Fibroblast of the aortic adventitia (primary cell): ENCODE measurements at regions not wholly inside any gene's neighbourhood (a gene's known extent, or its start where the extent isn't known, plus 50 kb on each side); places are given as distances from the start of the nearest gene placed in this dataset.

Experiments
- DNase-seq: peaks from one replicate; pipeline ENCODE4 v3.0.0-alpha.2; 2010; ENCODE audit warnings: low read depth
- H3K4me3 ChIP-seq: 2 replicates; pipeline ENCODE4 v1.5.1; 2011; ENCODE audit warnings: low read depth, mild to moderate bottlenecking, control low read depth, low read length, moderate library complexity
- TF ChIP-seq, protein P1 (sequence below): IDR thresholded peaks from 2 replicates; pipeline ENCODE4 v1.5.1; 2011; ENCODE audit warnings: mild to moderate bottlenecking, low read length, control low read depth, inconsistent platforms; ENCODE audit not compliant: insufficient read depth

GRCh38 chr5:112646139-112646936, 91.3 kb upstream of the APC start:
- TF ChIP-seq, protein P1, sequence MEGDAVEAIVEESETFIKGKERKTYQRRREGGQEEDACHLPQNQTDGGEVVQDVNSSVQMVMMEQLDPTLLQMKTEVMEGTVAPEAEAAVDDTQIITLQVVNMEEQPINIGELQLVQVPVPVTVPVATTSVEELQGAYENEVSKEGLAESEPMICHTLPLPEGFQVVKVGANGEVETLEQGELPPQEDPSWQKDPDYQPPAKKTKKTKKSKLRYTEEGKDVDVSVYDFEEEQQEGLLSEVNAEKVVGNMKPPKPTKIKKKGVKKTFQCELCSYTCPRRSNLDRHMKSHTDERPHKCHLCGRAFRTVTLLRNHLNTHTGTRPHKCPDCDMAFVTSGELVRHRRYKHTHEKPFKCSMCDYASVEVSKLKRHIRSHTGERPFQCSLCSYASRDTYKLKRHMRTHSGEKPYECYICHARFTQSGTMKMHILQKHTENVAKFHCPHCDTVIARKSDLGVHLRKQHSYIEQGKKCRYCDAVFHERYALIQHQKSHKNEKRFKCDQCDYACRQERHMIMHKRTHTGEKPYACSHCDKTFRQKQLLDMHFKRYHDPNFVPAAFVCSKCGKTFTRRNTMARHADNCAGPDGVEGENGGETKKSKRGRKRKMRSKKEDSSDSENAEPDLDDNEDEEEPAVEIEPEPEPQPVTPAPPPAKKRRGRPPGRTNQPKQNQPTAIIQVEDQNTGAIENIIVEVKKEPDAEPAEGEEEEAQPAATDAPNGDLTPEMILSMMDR, result no peak
- no peak for DNase-seq

GRCh38 chr5:112647428-112647827, 90.3 kb upstream of the APC start:
- TF ChIP-seq, protein P1, result no peak
- no peak for DNase-seq
- no peak overlapping the region for H3K4me3 ChIP-seq

More at GRCh38 chr5:112646139-112646936, 91.3 kb upstream of the APC start:
- no peak overlapping the region for H3K4me3 ChIP-seq

DNA sequence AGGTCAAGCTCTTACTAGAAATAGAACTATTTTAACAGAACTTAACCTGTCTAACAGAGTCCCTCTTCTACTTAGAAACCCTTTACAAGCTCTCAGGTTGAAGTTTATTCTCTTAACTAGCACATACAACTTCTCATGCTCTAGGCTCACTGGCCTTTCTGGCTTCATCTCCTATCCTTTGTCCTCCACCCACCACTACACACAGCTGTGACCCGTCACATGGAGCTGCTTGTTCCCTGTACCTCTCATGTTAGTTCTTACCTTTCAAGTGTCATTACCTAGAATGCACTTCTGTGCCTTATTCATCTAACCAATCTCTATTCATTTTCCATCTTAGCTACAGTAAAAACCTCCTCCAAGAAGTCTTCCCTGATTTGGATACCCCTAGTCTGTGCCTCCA, 89.4 kb upstream of the APC start:
- H3K4me3 ChIP-seq, result no peak overlapping the region
- DNase-seq, result no peak
- TF ChIP-seq, protein P1, result no peak

GRCh38 chr5:112649882-112650281, 87.8 kb upstream of the APC start:
- TF ChIP-seq, protein P1, result no peak

DNA sequence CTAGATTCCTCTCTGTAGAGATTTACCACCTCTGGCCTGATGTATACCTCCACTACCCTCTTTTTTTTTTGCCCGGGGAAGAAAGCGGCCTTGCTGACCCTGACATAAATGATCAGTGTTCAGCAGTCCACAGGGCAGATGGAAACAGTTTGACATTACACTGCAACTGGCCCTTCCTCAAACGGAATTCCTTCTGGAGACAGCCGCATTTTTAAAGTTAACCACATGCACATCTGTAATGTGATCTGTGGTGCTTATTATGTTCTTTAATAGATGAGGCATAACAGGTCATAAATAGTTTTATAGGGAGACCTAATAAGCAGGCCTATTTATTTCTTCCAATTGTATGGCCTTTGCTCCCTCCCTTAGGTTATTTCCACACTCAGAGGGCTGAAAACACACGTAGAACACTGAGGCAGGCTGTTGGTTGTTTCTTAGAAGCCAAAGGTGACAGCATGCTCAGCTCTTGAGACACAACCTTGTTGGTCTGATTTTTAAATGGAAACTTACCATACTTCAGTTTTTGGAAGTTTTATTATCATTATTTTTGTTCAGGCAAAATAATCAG, 84.0 kb upstream of the APC start:
- H3K4me3 ChIP-seq, result no peak overlapping the region
- TF ChIP-seq, protein P1, result no peak
- no peak for DNase-seq

More at GRCh38 chr5:112649882-112650281, 87.8 kb upstream of the APC start:
- no peak overlapping the region for H3K4me3 ChIP-seq
- DNase-seq, result no peak

- no peak for DNase-seq
- TF ChIP-seq, protein P1, result no peak
- H3K4me3 ChIP-seq, result no peak overlapping the region
These were observed 82.2 kb upstream of the APC start for GRCh38 chr5:112655513-112655912.
